ENCODE measurements at regions not wholly inside any gene's neighbourhood (a gene's known extent, or its start where the extent isn't known, plus 50 kb on each side); places are given as distances from the start of the nearest gene placed in this dataset.

GRCh38 chr15:94535298-94536048, 304.1 kb downstream of the MCTP2 start:
- DNase-seq: no peak

- DNase-seq: no peak
These were observed 305.2 kb downstream of the MCTP2 start for GRCh38 chr15:94536549-94536948.

GRCh38 chr15:94538280-94538679, 306.9 kb downstream of the MCTP2 start:
- DNase-seq: no peak

- no peak for DNase-seq
These were observed 311.0 kb downstream of the MCTP2 start for GRCh38 chr15:94542391-94542790.

GRCh38 chr15:94546808-94547207, 315.4 kb downstream of the MCTP2 start:
- DNase-seq: no peak

- DNase-seq: no peak
These were observed 316.4 kb downstream of the MCTP2 start for GRCh38 chr15:94547711-94548110.

GRCh38 chr15:94555841-94556519, 324.6 kb downstream of the MCTP2 start:
- no peak for DNase-seq

GRCh38 chr15:94561036-94561689, 329.8 kb downstream of the MCTP2 start:
- no peak for DNase-seq

GRCh38 chr15:94563456-94563855, 332.1 kb downstream of the MCTP2 start:
- DNase-seq: no peak

- no peak for DNase-seq
These were observed 345.6 kb downstream of the MCTP2 start for GRCh38 chr15:94576889-94577533.

GRCh38 chr15:94579286-94579685, 347.9 kb downstream of the MCTP2 start:
- no peak for DNase-seq

GRCh38 chr15:94580211-94580885, 349.0 kb downstream of the MCTP2 start:
- no peak for DNase-seq

GRCh38 chr15:94582368-94582767, 351.0 kb downstream of the MCTP2 start:
- DNase-seq: no peak

- peak; percentile 65 for DNase-seq
These were observed 353.5 kb downstream of the MCTP2 start for GRCh38 chr15:94584833-94585244.

GRCh38 chr15:94586099-94586498, 354.7 kb downstream of the MCTP2 start:
- DNase-seq: no peak

- no peak for DNase-seq
These were observed 355.8 kb downstream of the MCTP2 start for GRCh38 chr15:94587113-94587512.

GRCh38 chr15:94588993-94589392, 357.6 kb downstream of the MCTP2 start:
- no peak for DNase-seq

- DNase-seq: no peak
These were observed 361.1 kb downstream of the MCTP2 start for GRCh38 chr15:94592495-94592894.

GRCh38 chr15:94596707-94597106, 365.3 kb downstream of the MCTP2 start:
- DNase-seq: no peak

GRCh38 chr15:94600505-94600904, 369.1 kb downstream of the MCTP2 start:
- DNase-seq: no peak

GRCh38 chr15:94602754-94603470, 371.6 kb downstream of the MCTP2 start:
- DNase-seq: no peak

GRCh38 chr15:94606286-94606685, 374.9 kb downstream of the MCTP2 start:
- no peak for DNase-seq

All from activated effector memory CD4-positive, alpha-beta T cell treated with anti-CD3 and anti-CD28 coated beads, Interleukin-2, amount 50 U/mL, for 16 hours (primary cell).